Medulla oblongata (tissue), 1 donor: ENCODE measurements at regions not wholly inside any gene's neighbourhood (a gene's known extent, or its start where the extent isn't known, plus 50 kb on each side); places are given as distances from the start of the nearest gene placed in this dataset.
"Not testable (repeated sequence)": the region's sequence is repeated elsewhere in the genome, so short reads cannot be mapped to it uniquely, and the experiment has no call there.

Experiments
- DNase-seq: peaks from one replicate; pipeline ENCODE4 v3.0.0-alpha.2; 2015; ENCODE audit errors: extremely low spot score

DNA sequence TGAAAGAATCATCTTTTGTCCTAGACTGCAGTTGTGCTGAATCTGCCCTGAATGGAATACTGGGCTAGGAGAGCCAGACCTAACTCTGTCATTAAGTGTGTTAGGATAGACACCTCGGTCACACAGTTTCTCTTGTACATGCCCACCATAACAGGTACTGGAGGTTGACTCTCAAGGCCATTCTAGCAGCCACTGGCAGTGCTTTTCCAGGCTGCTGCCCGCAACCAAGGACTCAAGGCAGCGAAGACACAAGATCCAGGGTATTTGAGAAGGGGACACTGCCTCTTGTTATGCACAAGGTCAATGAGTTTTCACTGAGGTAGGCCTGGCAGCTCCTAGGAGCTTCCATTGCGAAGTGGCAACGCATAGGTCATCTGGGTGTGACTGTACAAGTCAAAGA lies 70.6 kb upstream of the ZNF746 start:
- no peak for DNase-seq

DNA sequence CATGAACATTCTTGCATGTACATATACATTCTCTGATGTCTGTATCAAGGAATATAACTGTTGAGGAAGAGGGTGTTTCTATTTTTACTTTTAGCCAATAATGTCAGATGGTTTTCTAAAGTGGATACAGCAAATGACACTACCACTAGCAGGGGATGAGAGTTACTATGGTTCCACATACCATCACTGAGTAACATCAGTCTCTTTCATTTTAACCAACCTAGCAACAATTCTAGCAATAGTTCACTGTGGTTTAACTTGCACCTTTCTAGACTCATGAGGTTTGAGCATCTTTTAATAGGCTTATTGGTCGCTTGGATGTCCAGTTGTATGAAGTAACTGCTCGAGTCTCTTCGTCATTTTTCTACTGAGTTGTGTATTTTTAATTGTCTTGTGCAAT lies 68.5 kb upstream of the ZNF746 start:
- no peak for DNase-seq

DNA sequence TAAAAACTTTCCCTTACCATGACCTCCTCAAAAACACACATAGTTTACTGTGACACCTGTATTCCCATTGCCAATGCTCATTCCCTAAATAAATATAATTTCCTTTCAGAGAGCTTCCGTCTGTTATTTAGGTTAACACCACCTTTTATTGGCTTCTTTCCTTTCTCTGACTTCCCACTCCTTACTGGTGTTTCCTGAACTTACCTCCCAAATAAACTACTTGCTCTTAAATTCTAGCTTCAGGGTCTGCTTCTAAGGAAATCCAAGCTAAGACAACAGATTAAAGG lies 67.4 kb upstream of the ZNF746 start:
- no peak for DNase-seq

DNA sequence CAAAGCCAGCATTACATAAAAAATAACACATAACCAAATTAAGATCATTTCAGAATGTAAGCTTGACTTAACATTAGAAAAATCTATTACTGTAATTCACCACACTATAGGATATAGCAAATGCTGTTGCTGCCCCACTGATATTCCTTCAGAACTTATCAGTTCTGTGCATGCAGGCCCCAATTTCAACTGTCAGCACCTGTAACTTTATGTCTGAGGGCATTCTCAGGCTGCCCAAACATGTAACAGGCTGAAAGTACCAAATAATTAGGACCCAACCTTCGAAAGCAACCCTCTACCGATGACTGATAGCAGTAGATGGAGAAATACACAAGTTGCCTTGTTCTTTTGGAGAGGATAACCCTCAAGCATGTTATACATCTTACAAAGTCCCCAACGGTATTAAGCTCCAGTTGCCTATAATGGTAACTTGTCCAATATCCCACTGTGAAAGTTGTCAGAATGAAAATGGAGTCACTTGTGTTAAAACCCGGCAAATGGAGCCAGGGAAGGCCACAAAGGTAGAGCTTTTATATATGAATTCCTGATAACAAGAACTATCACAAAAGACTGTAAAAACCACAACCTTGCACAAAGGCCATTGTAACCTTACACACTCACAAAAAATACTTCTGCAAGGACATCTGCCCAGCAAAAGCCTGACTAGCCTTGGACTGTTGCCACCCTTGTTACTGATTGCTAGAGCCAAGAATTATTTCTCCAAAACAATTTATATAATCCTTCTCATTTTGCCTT lies 66.9 kb upstream of the ZNF746 start:
- DNase-seq = no peak

DNA sequence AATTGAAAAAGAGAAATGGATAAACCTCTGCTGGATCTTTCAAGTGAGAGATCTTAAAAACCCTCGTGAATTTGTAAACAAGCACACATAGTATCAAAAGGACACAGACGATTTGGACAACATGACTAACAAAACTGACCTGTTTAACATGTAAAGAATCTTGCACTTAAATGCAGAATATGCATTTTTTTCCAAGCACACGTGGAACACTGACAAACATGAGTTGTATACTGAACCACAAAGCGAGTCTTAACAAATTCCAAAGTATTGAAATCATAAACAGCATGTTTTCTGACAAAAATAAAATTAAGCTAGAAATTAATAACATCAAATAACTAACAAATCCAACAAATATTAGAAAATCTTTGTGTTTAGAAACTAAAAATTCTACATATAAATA lies 65.0 kb upstream of the ZNF746 start:
- no peak for DNase-seq

DNA sequence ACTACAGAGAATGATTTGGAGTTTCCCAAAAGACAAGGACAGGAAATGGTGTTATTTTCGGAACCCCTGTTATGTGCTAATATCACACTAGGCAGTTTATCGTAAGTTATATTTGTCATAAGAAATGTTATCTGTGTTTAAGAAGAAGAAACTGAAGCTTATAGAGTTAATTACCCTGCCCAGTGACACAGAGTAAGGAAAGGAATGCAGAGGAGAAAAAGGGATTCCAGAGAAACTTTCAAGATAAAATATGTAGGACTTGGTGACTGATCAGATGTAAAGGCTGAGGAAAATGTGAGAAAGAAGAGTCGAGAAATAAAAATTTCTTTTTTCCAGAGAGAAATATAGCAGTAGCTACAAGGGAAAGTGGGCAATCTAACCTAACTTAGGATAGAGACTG lies 63.5 kb upstream of the ZNF746 start:
- no peak for DNase-seq

DNA sequence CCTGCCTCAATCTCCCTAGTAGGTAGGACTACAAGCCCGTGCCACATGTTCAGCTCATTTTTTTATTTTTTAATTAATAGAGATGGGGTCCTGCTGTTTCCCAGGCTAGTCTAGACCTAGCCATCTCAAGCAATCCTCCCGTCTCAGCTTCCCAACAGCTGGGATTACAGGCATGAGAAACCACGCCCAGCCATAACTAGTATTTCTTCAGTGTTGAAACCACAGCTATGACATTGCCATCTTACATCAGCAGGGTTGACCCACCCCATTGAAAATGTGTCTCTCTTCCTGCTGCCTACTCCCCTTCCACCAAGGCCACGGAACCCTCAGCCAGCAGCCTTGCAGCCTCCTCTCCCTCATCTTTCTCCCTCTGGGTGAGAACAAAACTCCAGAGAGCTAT lies 62.1 kb upstream of the ZNF746 start:
- DNase-seq = no peak

DNA sequence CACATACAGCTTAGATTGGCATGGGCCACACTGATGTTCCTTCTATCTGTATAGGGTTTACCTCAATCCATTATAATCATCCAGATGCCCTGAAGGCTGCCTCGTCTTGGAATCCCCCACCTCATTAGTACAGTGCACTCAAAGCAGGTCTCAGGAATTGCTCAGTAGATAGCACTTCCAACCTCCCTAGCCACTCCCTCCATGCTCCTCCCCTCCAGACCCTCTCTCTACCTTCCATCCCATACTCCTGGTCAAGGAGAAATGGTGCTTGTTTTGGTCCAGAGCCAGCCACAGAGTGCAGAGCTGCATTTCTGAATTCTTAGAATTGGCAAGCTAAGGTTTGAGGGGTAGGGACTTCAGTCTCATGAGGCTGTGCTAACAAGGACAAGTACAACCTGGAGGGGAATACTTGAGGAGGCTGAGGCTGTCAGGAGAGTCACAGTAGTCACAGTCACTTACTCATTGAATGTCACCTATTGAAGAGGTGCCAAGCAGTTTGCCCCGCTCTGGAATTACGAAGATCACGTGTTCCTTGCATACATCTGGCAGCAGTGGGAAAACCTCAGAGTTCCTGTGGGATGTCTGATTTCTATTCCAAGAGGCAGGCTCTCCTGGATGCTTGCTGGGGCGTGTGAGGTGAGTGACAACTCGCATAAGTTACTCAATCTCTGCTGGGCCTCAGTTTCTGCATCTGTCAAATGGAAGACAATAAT lies 60.7 kb upstream of the ZNF746 start:
- no peak for DNase-seq

DNA sequence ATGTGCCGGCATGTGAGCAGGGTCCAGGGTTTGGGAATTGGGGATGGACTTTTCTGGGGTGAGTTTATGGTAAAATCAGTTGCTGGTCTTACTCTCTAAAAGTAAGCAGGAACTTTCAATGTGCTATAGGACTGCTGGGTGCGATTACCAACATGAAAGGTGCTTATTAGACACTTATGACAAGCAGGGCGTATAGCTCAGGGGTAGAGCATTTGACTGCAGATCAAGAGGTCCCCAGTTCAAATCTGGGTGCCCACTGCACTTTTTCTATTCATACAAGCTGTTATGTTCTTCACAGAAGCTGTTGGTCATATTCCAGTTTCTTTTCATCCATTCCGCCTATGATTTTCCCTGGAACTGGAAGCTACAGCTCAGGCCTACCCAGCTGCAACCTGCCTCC lies 58.9 kb upstream of the ZNF746 start:
- not testable (repeated sequence) for DNase-seq

DNA sequence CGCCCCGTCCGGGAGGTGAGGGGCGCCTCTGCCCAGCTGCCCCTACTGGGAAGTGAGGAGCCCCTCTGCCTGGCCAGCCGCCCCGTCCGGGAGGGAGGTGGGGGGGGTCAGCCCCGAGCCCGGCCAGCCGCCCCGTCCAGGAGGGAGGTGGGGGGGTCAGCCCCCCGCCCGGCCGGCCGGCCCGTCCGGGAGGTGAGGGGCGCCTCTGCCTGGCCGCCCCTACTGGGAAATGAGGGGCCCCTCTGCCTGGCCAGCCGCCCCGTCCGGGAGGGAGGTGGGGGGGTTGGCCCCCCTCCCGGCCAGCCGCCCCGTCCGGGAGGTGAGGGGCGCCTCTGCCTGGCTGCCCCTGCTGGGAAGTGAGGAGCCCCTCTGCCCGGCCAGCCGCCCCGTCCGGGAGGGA lies 57.2 kb upstream of the ZNF746 start:
- DNase-seq = not testable (repeated sequence)

DNA sequence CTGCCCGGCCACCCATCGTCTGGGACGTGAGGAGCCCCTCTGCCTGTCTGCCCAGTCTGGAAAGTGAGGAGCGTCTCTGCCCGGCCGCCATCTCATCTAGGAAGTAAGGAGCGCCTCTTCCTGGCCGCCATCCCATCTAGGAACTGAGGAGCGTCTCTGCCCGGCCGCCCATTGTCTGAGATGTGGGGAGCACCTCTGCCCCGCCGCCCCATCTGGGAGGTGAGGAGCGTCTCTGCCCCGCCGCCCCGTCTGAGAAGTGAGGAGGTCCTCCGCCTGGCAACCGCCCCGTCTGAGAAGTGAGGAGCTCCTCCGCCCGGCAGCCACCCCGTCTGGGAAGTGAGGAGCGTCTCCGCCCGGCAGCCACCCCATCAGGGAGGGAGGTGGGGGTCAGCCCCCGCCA lies 56.4 kb upstream of the ZNF746 start:
- not testable (repeated sequence) for DNase-seq

DNA sequence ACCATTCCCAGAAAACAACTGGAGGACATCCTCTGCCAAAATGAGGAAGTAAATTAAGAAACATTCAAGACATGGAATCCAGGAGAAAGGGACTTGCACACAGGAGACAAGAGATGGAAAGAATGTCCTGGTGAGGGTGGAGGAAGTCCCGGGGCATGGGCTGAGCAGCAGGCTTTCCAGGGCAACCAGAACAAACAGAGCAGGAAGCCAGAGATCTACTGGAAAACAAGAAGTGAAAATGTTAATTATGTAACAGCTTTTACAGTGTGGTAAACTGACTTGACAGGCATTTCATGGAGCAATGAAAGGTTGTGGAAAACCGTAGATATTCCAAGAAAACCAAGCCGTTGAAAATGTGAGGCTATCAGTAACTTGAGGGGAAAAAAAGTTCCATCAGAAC lies 55.2 kb upstream of the ZNF746 start:
- no peak for DNase-seq
